HL-60/S4 treated with retinoic acid at 250 ng/mL for 4 days and 3 days (cell line): ENCODE measurements at regions not wholly inside any gene's neighbourhood (a gene's known extent, or its start where the extent isn't known, plus 50 kb on each side); places are given as distances from the start of the nearest gene placed in this dataset.

Experiments
- in situ Hi-C: fragments of 300-500 bp; cut with MboI; formaldehyde crosslinking; loops from 2 replicates; pipeline ENCODE4 v1.7.0; 2022; ENCODE audit warnings: low sequenced_read_pairs

DNA sequence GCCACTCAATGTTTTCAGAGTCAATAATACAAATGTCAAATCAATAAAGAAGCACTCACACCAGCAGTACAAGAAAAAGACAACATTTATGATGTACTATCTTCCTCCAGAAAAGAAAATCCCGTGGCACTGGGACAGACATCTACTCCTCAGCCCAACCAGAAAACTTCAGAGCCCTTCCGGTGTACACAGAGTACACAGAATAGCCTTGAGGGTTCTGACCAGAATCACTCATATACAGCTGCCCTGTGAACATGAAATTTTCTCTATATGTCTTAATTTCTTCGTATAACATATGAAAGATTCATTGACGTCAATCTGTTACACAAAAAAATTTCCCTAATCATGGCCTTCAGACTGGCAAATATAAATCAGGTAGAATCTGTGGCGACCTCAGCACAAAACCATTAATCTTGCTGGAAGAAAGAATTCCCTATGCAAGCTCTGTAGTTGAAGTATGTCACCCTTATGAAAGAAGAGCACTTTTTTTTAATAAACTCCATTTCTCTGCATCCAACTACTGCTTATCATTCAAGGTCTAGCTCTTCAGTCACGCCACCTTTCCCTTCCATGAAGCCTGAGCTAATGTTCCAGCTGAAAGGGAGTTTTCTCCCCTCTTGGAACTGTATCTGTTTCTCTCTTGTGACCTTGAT, 53.8 kb upstream of the PLAAT1 start:
- in situ Hi-C loops: no loop called here

- in situ Hi-C loops: no loop called here
Measured at GRCh38 chr3:193190146-193190786, 50.8 kb upstream of the PLAAT1 start.
